Stomach (tissue), 8 donors: ENCODE measurements at regions not wholly inside any gene's neighbourhood (a gene's known extent, or its start where the extent isn't known, plus 50 kb on each side); places are given as distances from the start of the nearest gene placed in this dataset.

Experiments
- DNase-seq, 2 donors: peaks; one replicate each; pipeline versions ENCODE4 v3.0.0 to v3.0.0-alpha.2; 2013 to 2019
- H3K27ac ChIP-seq, 5 donors: fragments of 200-600 bp in 4 of 5; sonication (generic) in 4 of 5; one replicate each; pipeline ENCODE4 v1.5.1; 2013 to 2019; ENCODE audit warnings: mild to moderate bottlenecking in 1 of 5, moderate library complexity in 1 of 5
- H3K27me3 ChIP-seq, 3 donors: fragments of 200-600 bp; sonication (generic); one replicate each; pipeline ENCODE4 v1.5.1; 2017 to 2019; ENCODE audit warnings: mixed run types in 1 of 3
- H3K36me3 ChIP-seq, 4 donors: fragments of 200-600 bp; sonication (generic); 1 replicate in 3 of 4; 2 replicates in 1 of 4; pipeline ENCODE4 v1.5.1; 2016 to 2019
- H3K4me1 ChIP-seq, 4 donors: fragments of 200-600 bp; sonication (generic); one replicate each; pipeline ENCODE4 v1.5.1; 2016 to 2019
- H3K4me3 ChIP-seq, 4 donors: fragments of 200-600 bp; sonication (generic) in 3 of 4; one replicate each; pipeline ENCODE4 v1.5.1; 2016 to 2019; ENCODE audit warnings: mild to moderate bottlenecking in 1 of 4
- H3K9me3 ChIP-seq, 4 donors: fragments of 200-600 bp; sonication (generic); one replicate each; pipeline ENCODE4 v1.5.1; 2016 to 2019
- EP300 ChIP-seq: sonication (generic); formaldehyde crosslinking; IDR thresholded peaks from one replicate; pipeline ENCODE4 v1.6.1; 2017; ENCODE audit warnings: antibody characterized with exemption
- POLR2A ChIP-seq, 4 donors: fragments of 450-650 bp; IDR thresholded peaks; one replicate each; pipeline ENCODE4 v1.6.1; 2016; ENCODE audit warnings: antibody characterized with exemption in 4 of 4, control low read depth in 2 of 4, mild to moderate bottlenecking in 1 of 4, moderate library complexity in 1 of 4
- POLR2AphosphoS5 ChIP-seq, 3 donors: sonication (generic); formaldehyde crosslinking; IDR thresholded peaks; one replicate each; pipeline ENCODE4 v1.6.1; 2016; ENCODE audit warnings: antibody characterized with exemption in 3 of 3
- WGBS, 5 donors: extraction: QIAGEN DNeasy Blood & Tissue Kit in 3 of 5; methylation state at CpG; one replicate each; pipeline versions ENCODE4 v1.1.5 to v1.1.7; 2013 to 2018; 5-methylcytosine and 5-hydroxymethylcytosine counted together
- intact Hi-C: fragments of 100-400 bp; cut with DNase I; formaldehyde crosslinking; loops from one replicate; pipeline ENCODE4 v1.15.1; 2023; ENCODE audit warnings: low total_unique reads
- TF ChIP-seq, protein P1 (sequence below), 7 experiments: fragments of 450-650 bp in 4 of 7; fragments of 200-600 bp in 3 of 7; sonication (generic) in 3 of 7; IDR thresholded peaks; one replicate each; pipeline ENCODE4 v1.5.1; 2016 to 2019; ENCODE audit warnings: antibody characterized with exemption in 7 of 7, control low read depth in 2 of 7, mild to moderate bottlenecking in 1 of 7
- donor health status: healthy with polysubstance abuse.
- donor health status: Bipolar disorder and iron deficiency.
- donor health status: healthy.

DNA sequence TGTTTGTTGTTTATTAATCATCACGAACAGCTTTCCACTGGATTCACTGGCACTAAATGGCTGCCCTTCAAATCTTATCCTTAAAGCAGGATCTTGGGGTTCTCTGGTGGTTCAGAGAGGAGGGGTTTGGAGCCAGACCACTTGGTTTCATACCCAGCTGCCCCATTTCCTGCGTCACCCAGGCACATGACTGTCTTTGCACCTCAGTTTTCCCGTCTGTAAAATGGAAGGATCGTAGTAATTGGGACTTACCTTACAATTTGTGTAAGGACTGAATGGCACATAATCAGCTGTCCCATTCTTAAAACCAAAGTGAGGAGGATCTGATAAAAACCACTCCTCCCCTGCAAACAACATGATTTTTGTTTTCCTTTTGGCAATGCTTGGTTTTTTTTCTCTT lies 318.3 kb downstream of the ZNF536 start:
- Histone ChIP-seq H3K27ac (no peak overlapping the region), H3K4me3 (no peak overlapping the region)

DNA sequence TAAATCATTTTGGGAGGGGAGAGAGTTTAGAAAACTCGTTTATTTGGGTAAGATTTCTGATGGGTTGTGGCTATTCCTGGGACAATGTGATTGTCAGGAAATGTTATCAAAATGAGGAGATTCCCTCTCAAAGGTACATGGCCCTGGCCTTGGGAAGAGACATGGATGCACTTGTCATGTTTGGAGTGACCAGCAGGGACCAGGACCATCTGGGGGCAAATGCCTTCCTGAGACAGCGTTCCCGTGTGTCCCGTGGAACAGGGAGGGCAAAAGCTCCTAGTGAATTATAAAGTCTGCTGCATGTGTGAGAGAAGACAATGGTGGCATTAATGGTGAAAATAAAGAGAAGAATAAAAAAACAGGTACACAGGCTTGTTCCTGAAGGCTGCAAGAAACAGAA lies 317.3 kb downstream of the ZNF536 start:
- Histone ChIP-seq H3K27me3 (peaks cover 0 to 83% (median 12%) of the 10 kb centered on the region in 3 donors), H3K27ac (no peak overlapping the region), H3K36me3 (no peaks in the 10 kb centered on the region), H3K4me3 (no peak overlapping the region), H3K4me1 (peaks cover 0 to 25% (median 9%) of the 10 kb centered on the region in 4 donors), H3K9me3 (no peaks in the 10 kb centered on the region)
- TF ChIP-seq, protein P1, sequence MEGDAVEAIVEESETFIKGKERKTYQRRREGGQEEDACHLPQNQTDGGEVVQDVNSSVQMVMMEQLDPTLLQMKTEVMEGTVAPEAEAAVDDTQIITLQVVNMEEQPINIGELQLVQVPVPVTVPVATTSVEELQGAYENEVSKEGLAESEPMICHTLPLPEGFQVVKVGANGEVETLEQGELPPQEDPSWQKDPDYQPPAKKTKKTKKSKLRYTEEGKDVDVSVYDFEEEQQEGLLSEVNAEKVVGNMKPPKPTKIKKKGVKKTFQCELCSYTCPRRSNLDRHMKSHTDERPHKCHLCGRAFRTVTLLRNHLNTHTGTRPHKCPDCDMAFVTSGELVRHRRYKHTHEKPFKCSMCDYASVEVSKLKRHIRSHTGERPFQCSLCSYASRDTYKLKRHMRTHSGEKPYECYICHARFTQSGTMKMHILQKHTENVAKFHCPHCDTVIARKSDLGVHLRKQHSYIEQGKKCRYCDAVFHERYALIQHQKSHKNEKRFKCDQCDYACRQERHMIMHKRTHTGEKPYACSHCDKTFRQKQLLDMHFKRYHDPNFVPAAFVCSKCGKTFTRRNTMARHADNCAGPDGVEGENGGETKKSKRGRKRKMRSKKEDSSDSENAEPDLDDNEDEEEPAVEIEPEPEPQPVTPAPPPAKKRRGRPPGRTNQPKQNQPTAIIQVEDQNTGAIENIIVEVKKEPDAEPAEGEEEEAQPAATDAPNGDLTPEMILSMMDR (IDR thresholded peaks at IDR 0.05), result no peak
- TF ChIP-seq POLR2A (IDR thresholded peaks at IDR 0.05) (no peak), POLR2AphosphoS5 (IDR thresholded peaks at IDR 0.05) (no peak)
- DNase-seq, result no peak
- intact Hi-C loops, result no loop called here
- WGBS, 5 donors, result 45 to 57% (median 50%) methylated on average over 4 of the region's 4 CpGs

More for the DNA sequence above, 318.3 kb downstream of the ZNF536 start:
- Histone ChIP-seq H3K36me3 (no peaks in the 10 kb centered on the region), H3K4me1 (peaks cover 0 to 25% (median 9%) of the 10 kb centered on the region in 4 donors), H3K9me3 (no peaks in the 10 kb centered on the region), H3K27me3 (peaks cover 0 to 83% (median 12%) of the 10 kb centered on the region in 3 donors)
- DNase-seq, result no peak
- intact Hi-C loops, result no loop called here
- no peak for TF ChIP-seq POLR2AphosphoS5 (IDR thresholded peaks at IDR 0.05)
- TF ChIP-seq POLR2A (IDR thresholded peaks at IDR 0.05), result no peak
- TF ChIP-seq EP300, result no peak
- TF ChIP-seq, protein P1 (IDR thresholded peaks at IDR 0.05), result no peak
- 73 to 86% (median 76%) methylated on average over 4 of the region's 4 CpGs for WGBS, 5 donors

DNA sequence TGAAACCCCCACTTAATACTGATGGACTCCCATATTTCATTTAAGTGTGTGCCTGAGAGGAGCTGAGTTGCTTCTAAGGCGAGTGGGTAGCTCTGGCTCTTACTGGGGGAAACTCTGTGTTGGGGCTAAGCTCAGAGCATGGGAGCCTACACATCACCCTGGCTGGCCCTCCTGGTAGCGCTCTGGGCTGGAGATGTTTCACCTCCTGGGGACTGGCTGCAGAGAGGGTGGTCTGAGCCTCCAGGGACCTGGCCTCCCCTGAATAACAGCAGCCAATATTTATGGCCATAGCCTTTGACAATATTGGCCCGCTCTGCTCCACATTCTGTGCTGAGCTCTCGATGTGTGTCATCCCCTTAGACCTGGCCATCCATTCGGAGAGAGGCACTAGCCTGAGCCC lies 316.5 kb downstream of the ZNF536 start:
- no peak overlapping the region for H3K4me3 ChIP-seq
- peaks cover 0 to 25% (median 9%) of the 10 kb centered on the region in 4 donors for H3K4me1 ChIP-seq
- intact Hi-C loops, result no loop called here
- no peak overlapping the region for H3K27ac ChIP-seq
- no peaks in the 10 kb centered on the region for H3K9me3 ChIP-seq
- WGBS, 5 donors, result 78 to 93% (median 88%) methylated on average over 4 to 5 of the region's 5 CpGs
- H3K27me3 ChIP-seq, result peaks cover 0 to 80% (median 12%) of the 10 kb centered on the region in 3 donors
- TF ChIP-seq, protein P1 (IDR thresholded peaks at IDR 0.05), result no peak
- no peak for TF ChIP-seq EP300
- TF ChIP-seq POLR2A (IDR thresholded peaks at IDR 0.05), result no peak
- no peak for TF ChIP-seq POLR2AphosphoS5 (IDR thresholded peaks at IDR 0.05)
- DNase-seq, result no peak
- no peaks in the 10 kb centered on the region for H3K36me3 ChIP-seq

DNA sequence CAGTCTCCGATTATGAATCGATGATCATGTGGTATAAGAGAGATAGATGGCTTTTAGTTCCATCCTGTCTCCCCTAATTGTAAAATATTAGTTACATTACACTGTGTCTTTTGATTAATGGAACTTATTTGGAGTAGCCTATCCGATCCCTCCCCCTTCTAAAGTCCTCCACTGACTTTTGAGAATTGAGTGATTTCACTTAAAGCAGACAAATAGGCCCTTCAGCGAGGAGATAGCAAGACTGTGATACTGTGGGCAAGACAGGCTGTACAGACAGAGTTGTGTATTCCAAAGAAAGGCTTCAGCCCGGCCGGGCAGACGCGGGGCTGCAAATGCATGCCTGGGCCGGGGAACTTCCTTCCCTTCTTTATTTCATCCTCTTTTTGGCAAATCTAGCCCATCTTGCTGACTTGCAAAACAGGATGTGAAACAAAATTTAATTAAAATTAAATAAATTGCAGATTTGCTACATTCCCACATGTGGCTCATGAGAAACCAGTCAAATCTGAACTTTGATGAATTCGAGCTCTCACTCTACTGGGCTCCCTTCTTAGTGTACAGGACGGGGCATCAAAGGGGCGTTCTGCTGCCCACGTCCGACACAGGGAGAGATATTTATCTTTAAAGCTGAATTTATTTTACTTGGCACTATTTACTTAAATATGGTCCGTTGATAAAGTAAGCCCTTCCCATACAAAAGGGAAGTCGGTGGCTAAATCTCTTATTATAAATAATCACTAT lies 314.8 kb downstream of the ZNF536 start:
- TF ChIP-seq POLR2A (IDR thresholded peaks at IDR 0.05) (no peak), POLR2AphosphoS5 (IDR thresholded peaks at IDR 0.05) (no peak), EP300 (no peak)
- TF ChIP-seq, protein P1 (IDR thresholded peaks at IDR 0.05), result no peak
- Histone ChIP-seq H3K4me3 (peak overlapping the region in 2 of 4 donors; percentile 20 to 22), H3K9me3 (no peaks in the 10 kb centered on the region), H3K4me1 (peaks cover 0 to 26% (median 13%) of the 10 kb centered on the region in 4 donors), H3K36me3 (no peaks in the 10 kb centered on the region), H3K27ac (no peak overlapping the region), H3K27me3 (peaks cover 0 to 68% (median 12%) of the 10 kb centered on the region in 3 donors)
- intact Hi-C loops, result no loop called here
- DNase-seq, result no peak
- 30 to 42% (median 34%) methylated on average over 16 of the region's 16 CpGs for WGBS, 5 donors
